ENCODE measurements at regions not wholly inside any gene's neighbourhood (a gene's known extent, or its start where the extent isn't known, plus 50 kb on each side); places are given as distances from the start of the nearest gene placed in this dataset.

DNA sequence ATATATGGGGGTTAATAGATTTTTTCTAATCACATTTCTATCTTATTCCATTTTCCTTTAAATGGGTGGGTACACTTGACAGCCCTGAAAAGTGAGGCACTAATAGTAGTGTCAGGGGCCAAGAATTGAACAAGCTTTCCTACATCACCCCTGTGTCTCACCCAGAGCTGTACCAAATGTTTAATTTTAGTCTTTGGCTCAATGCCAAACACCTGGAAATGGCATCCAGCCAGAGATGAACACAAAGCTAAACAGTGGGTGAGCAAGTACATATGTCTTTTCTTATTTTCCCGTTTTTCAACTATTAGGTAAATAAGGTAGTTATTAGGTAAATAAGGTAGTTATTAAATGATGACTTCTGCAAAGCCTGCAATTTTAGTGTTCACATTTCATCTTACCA, 276.3 kb upstream of the ERBB4 start:
- 26% methylated on average over 1 of the region's 1 CpG for WGBS, 2 donors
- Histone ChIP-seq H3K36me3 (replicated peaks in 1 of 2; ENCODE audit: insufficient read depth in 1 of 2, low read depth in 2 of 2) (no peaks in the 10 kb centered on the region), H3K4me3 (no peak overlapping the region), H3K9me3 (no peaks in the 10 kb centered on the region), H3K4me1 (no peaks in the 10 kb centered on the region), H3K27ac (no peak overlapping the region), H3K27me3 (no peaks in the 10 kb centered on the region)
- no peak for ATAC-seq
- intact Hi-C loops (cut with DNase I), result no loop called here
- no peak for TF ChIP-seq POLR2A (IDR thresholded peaks at IDR 0.05)
- TF ChIP-seq, protein P1, sequence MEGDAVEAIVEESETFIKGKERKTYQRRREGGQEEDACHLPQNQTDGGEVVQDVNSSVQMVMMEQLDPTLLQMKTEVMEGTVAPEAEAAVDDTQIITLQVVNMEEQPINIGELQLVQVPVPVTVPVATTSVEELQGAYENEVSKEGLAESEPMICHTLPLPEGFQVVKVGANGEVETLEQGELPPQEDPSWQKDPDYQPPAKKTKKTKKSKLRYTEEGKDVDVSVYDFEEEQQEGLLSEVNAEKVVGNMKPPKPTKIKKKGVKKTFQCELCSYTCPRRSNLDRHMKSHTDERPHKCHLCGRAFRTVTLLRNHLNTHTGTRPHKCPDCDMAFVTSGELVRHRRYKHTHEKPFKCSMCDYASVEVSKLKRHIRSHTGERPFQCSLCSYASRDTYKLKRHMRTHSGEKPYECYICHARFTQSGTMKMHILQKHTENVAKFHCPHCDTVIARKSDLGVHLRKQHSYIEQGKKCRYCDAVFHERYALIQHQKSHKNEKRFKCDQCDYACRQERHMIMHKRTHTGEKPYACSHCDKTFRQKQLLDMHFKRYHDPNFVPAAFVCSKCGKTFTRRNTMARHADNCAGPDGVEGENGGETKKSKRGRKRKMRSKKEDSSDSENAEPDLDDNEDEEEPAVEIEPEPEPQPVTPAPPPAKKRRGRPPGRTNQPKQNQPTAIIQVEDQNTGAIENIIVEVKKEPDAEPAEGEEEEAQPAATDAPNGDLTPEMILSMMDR (IDR thresholded peaks at IDR 0.05), result no peak
- DNase-seq, result no peak

- no peak overlapping the region for H3K27ac ChIP-seq
- DNase-seq, result no peak
- intact Hi-C loops (cut with DNase I), result no loop called here
- TF ChIP-seq, protein P1 (IDR thresholded peaks at IDR 0.05), result no peak
- TF ChIP-seq POLR2A (IDR thresholded peaks at IDR 0.05), result no peak
- no peaks in the 10 kb centered on the region for H3K4me1 ChIP-seq
- H3K27me3 ChIP-seq, result no peaks in the 10 kb centered on the region
- no peak overlapping the region for H3K4me3 ChIP-seq
- no peak for ATAC-seq
- no peaks in the 10 kb centered on the region for H3K36me3 ChIP-seq (replicated peaks in 1 of 2; ENCODE audit: insufficient read depth in 1 of 2, low read depth in 2 of 2)
- 50 to 59% methylated on average over 1 of the region's 1 CpG for WGBS, 2 donors
- no peaks in the 10 kb centered on the region for H3K9me3 ChIP-seq
Measured at GRCh38 chr2:212811921-212812320, 273.3 kb upstream of the ERBB4 start.

DNA sequence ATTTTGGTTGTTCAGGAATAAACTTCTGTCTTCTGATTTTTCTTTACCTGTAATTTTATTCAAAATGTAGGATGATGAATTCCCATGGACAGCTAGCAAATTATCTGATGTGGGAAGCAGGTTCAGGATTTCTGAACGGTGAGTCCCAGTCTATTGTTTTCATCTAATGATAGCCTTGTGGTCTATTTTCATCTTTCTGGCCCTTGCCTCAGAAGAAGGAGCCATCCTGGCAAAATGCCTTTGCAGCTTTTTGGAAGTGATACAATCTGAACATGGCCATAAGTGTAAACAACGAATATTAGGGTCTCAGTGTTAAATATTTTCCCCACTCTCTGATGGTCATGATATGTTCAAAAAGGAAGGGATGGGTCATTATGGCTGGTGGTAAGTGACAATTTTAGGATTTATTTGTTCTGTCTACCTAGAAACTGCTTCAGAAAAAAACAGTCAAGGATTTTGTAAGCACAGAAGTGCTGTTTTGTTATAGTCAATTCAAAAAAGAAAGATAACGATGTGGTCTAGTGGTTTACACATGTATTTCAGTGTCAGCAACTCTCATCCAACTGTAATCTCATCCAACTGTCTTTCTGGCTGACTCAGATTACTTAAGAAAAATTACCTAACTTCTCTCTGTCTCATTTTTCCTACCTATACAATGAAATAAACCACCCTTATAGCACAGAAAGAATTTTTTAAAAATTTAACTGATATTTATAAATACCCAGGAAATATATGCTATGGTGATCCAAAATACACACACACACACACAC, 272.6 kb upstream of the ERBB4 start:
- ATAC-seq (no peak), DNase-seq (no peak)
- WGBS, 2 donors, result 41 to 60% methylated on average over 3 of the region's 3 CpGs
- intact Hi-C loops (cut with DNase I), result no loop called here
- Histone ChIP-seq H3K9me3 (no peaks in the 10 kb centered on the region), H3K4me1 (no peaks in the 10 kb centered on the region), H3K36me3 (replicated peaks in 1 of 2; ENCODE audit: insufficient read depth in 1 of 2, low read depth in 2 of 2) (no peaks in the 10 kb centered on the region), H3K27me3 (no peaks in the 10 kb centered on the region), H3K27ac (no peak overlapping the region), H3K4me3 (no peak overlapping the region)
- no peak for TF ChIP-seq POLR2A (IDR thresholded peaks at IDR 0.05)
- TF ChIP-seq, protein P1 (IDR thresholded peaks at IDR 0.05), result no peak

GRCh38 chr2:212797484-212798205, 259.0 kb upstream of the ERBB4 start:
- Histone ChIP-seq H3K27ac (no peak overlapping the region), H3K4me1 (no peaks in the 10 kb centered on the region), H3K9me3 (no peaks in the 10 kb centered on the region), H3K27me3 (no peaks in the 10 kb centered on the region), H3K4me3 (no peak overlapping the region), H3K36me3 (replicated peaks in 1 of 2; ENCODE audit: insufficient read depth in 1 of 2, low read depth in 2 of 2) (no peaks in the 10 kb centered on the region)
- intact Hi-C loops (cut with DNase I), result no loop called here
- no peak for ATAC-seq
- TF ChIP-seq, protein P1 (IDR thresholded peaks at IDR 0.05), result no peak
- no peak for TF ChIP-seq POLR2A (IDR thresholded peaks at IDR 0.05)
- 73 to 76% methylated on average over 5 of the region's 5 CpGs for WGBS, 2 donors
- DNase-seq, result no peak
